Cardiac septum (tissue), 1 donor: ENCODE measurements at regions not wholly inside any gene's neighbourhood (a gene's known extent, or its start where the extent isn't known, plus 50 kb on each side); places are given as distances from the start of the nearest gene placed in this dataset.

ENCODE experiments used
- DNase-seq: peaks from one replicate; pipeline ENCODE4 v3.0.0-alpha.2; 2020; ENCODE audit warnings: low spot score
- intact Hi-C: fragments of 100-400 bp; cut with DNase I; formaldehyde crosslinking; loops from one replicate; pipeline ENCODE4 v1.14.0; 2022
- donor health status: DM: no; HTN: no; CAD: no.

- no peak for DNase-seq
- intact Hi-C loops = no loop called here
Observed at GRCh38 chr5:38712391-38712790, 133.4 kb upstream of the OSMR start.

GRCh38 chr5:38714240-38714639 lies 131.6 kb upstream of the OSMR start:
- intact Hi-C loops = no loop called here
- DNase-seq = no peak

- DNase-seq = no peak
- intact Hi-C loops = no loop called here
Observed at GRCh38 chr5:38714703-38715355, 131.0 kb upstream of the OSMR start.

GRCh38 chr5:38715696-38716095 lies 130.1 kb upstream of the OSMR start:
- intact Hi-C loops = no loop called here
- no peak for DNase-seq

- DNase-seq = no peak
- intact Hi-C loops = no loop called here
Observed at GRCh38 chr5:38716516-38716915, 129.3 kb upstream of the OSMR start.

- DNase-seq = no peak
- intact Hi-C loops = no loop called here
Observed at GRCh38 chr5:38718771-38719391, 126.9 kb upstream of the OSMR start.

- intact Hi-C loops = no loop called here
- no peak for DNase-seq
Observed at GRCh38 chr5:38719403-38719802, 126.4 kb upstream of the OSMR start.

- intact Hi-C loops = no loop called here
- DNase-seq = no peak
Observed at GRCh38 chr5:38719916-38720315, 125.9 kb upstream of the OSMR start.

- no peak for DNase-seq
- intact Hi-C loops = no loop called here
Observed at GRCh38 chr5:38720554-38721361, 125.1 kb upstream of the OSMR start.

GRCh38 chr5:38722918-38723317 lies 122.9 kb upstream of the OSMR start:
- no peak for DNase-seq

GRCh38 chr5:38723426-38723825 lies 122.4 kb upstream of the OSMR start:
- intact Hi-C loops = no loop called here

More at GRCh38 chr5:38722918-38723317, 122.9 kb upstream of the OSMR start:
- intact Hi-C loops = no loop called here

GRCh38 chr5:38724301-38725030 lies 121.3 kb upstream of the OSMR start:
- intact Hi-C loops = no loop called here
- DNase-seq = no peak

More at GRCh38 chr5:38723426-38723825, 122.4 kb upstream of the OSMR start:
- no peak for DNase-seq

GRCh38 chr5:38725371-38725865 lies 120.4 kb upstream of the OSMR start:
- intact Hi-C loops = no loop called here
- DNase-seq = no peak

GRCh38 chr5:38726279-38726678 lies 119.5 kb upstream of the OSMR start:
- no peak for DNase-seq

GRCh38 chr5:38728029-38728428 lies 117.8 kb upstream of the OSMR start:
- no peak for DNase-seq
- intact Hi-C loops = no loop called here

More at GRCh38 chr5:38726279-38726678, 119.5 kb upstream of the OSMR start:
- intact Hi-C loops = no loop called here

- intact Hi-C loops = no loop called here
Observed at GRCh38 chr5:38731461-38731860, 114.4 kb upstream of the OSMR start.

GRCh38 chr5:38734353-38734752 lies 111.5 kb upstream of the OSMR start:
- DNase-seq = no peak
- intact Hi-C loops = no loop called here

More at GRCh38 chr5:38731461-38731860, 114.4 kb upstream of the OSMR start:
- DNase-seq = no peak

GRCh38 chr5:38736089-38736488 lies 109.7 kb upstream of the OSMR start:
- no peak for DNase-seq
- intact Hi-C loops = no loop called here

- no peak for DNase-seq
- intact Hi-C loops = no loop called here
Observed at GRCh38 chr5:38737976-38738375, 107.8 kb upstream of the OSMR start.
